HepG2 (cell line): ENCODE measurements at regions not wholly inside any gene's neighbourhood (a gene's known extent, or its start where the extent isn't known, plus 50 kb on each side); places are given as distances from the start of the nearest gene placed in this dataset.

Experiments used
- CBFB ChIP-seq: sonication (generic); formaldehyde crosslinking; IDR thresholded peaks from 2 replicates; pipeline ENCODE4 v1.4.0; 2020; ENCODE audit warnings: missing genetic modification reagents
- CTCF ChIP-seq: sonication (generic); formaldehyde crosslinking; IDR thresholded peaks from 2 replicates; pipeline ENCODE4 v1.5.0; 2020; ENCODE audit warnings: mild to moderate bottlenecking, missing genetic modification reagents, moderate library complexity
- TBX3 ChIP-seq: fragments of 450-650 bp; IDR thresholded peaks from 2 replicates; pipeline ENCODE4 v1.6.1; 2017; ENCODE audit warnings: antibody characterized with exemption, mild to moderate bottlenecking, inconsistent platforms, borderline replicate concordance
- ZBTB7A ChIP-seq: sonication (generic); formaldehyde crosslinking; IDR thresholded peaks from 2 replicates; pipeline ENCODE4 v1.8.0; 2022; ENCODE audit warnings: mild to moderate bottlenecking, missing genetic modification reagents
- ZNF282 ChIP-seq: fragments of 450-650 bp; IDR thresholded peaks from 2 replicates; pipeline ENCODE4 v1.6.1; 2018; ENCODE audit not compliant: partially characterized antibody
- ZNF777 ChIP-seq: sonication (generic); formaldehyde crosslinking; IDR thresholded peaks from 2 replicates; pipeline ENCODE4 v1.4.0; 2020; ENCODE audit warnings: missing genetic modification reagents
- ZSCAN31 ChIP-seq: sonication (generic); formaldehyde crosslinking; IDR thresholded peaks from 2 replicates; pipeline ENCODE4 v1.5.0; 2020; ENCODE audit warnings: low read depth, mild to moderate bottlenecking, missing genetic modification reagents
- TF ChIP-seq, protein P1 (sequence below): conservative IDR thresholded peaks from 2 replicates; pipeline ENCODE4 v1.6.1; 2018; ENCODE audit warnings: missing genetic modification reagents

DNA sequence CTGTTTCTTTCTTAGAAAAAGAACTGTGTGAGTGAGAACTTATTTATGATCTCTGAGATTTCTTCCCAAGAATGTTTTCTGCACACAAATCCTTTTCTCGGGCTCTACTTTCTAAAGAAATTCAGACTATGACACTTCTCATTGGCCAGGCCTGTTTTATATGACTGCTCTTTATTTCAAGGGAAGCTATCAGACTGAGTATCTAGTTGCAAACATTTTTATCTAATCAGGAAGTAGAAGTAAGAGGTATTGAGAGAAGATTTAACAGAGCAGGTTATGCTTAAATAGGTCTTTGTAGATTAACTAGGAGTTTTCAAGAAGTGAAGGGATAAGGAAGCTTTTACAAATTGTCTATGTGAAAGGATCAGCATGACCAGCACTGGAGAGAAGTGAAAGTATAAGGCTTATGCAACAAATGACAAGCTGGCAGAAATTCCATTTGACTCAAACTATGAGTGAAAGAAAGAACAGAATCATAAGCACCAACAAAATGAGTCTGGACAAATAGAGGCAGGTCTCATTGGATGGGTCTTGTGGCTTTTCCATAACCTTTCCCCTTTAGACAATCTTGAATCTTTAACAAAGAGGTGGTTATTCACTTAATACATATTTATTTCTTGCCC, 71.9 kb upstream of the CHL1 start:
- no peak for TF ChIP-seq TBX3
- no peak for TF ChIP-seq CBFB (CRISPR knock-in tag)
- no peak for TF ChIP-seq ZNF282
- TF ChIP-seq ZBTB7A, result no peak
- TF ChIP-seq ZNF777 (CRISPR knock-in tag), result no peak
- no peak for TF ChIP-seq CTCF (CRISPR knock-in tag)
- no peak for TF ChIP-seq ZSCAN31
- TF ChIP-seq, protein P1, sequence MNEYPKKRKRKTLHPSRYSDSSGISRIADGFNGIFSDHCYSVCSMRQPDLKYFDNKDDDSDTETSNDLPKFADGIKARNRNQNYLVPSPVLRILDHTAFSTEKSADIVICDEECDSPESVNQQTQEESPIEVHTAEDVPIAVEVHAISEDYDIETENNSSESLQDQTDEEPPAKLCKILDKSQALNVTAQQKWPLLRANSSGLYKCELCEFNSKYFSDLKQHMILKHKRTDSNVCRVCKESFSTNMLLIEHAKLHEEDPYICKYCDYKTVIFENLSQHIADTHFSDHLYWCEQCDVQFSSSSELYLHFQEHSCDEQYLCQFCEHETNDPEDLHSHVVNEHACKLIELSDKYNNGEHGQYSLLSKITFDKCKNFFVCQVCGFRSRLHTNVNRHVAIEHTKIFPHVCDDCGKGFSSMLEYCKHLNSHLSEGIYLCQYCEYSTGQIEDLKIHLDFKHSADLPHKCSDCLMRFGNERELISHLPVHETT (CRISPR knock-in tag), result no peak
